ENCODE measurements at regions not wholly inside any gene's neighbourhood (a gene's known extent, or its start where the extent isn't known, plus 50 kb on each side); places are given as distances from the start of the nearest gene placed in this dataset.
A peak's percentile ranks its signal among the peaks of the same experiment; 100 is the strongest.

DNA sequence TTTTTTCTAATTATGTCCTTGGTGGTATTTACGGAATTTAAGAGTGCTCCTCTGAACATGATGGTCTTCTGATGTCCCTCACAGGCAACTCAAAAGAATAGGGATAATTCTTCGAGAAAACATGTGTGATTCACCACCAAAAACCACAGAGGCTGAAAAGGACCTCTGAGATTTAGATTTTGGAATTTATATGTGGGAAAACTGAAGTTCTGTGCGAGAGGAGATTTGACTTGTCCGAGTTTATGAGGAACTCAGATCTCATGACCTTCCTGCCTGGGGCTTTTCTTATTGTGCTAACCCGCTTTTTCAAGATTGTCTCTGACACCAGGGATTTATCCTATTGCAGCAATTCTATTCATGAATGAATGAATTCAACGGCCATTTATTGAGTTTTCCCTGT is 142.4 kb downstream of the FAM43A start:
- no peak for DNase-seq
- peaks cover 10% of the 10 kb centered on the region for H3K4me1 ChIP-seq (ENCODE audit: low read length)
- H3K27me3 ChIP-seq (ENCODE audit: low read length), result no peaks in the 10 kb centered on the region
- no peak overlapping the region for H3K27ac ChIP-seq (ENCODE audit: low read length)
- no peaks in the 10 kb centered on the region for H3K79me2 ChIP-seq (ENCODE audit: low read length)
- no peak overlapping the region for H3K9ac ChIP-seq (ENCODE audit: low read length)
- no peak overlapping the region for H3K4me3 ChIP-seq (ENCODE audit: low read length)
- no peak overlapping the region for H3K4me2 ChIP-seq (ENCODE audit: low read depth, low read length, poor library complexity, severe bottlenecking)
- H3K36me3 ChIP-seq (ENCODE audit: insufficient read depth, low read length), result no peaks in the 10 kb centered on the region
- H4K20me1 ChIP-seq (ENCODE audit: insufficient read depth, low read depth, low read length), result no peaks in the 10 kb centered on the region
- no peaks in the 10 kb centered on the region for H3K9me2 ChIP-seq (replicated peaks; ENCODE audit: insufficient read depth, low read length)
- no peak overlapping the region for H2AFZ ChIP-seq (ENCODE audit: low read length)
- H3K9me3 ChIP-seq (ENCODE audit: low read length), result no peaks in the 10 kb centered on the region

GRCh38 chr3:194828926-194829325 is 143.2 kb downstream of the FAM43A start:
- no peaks in the 10 kb centered on the region for H4K20me1 ChIP-seq (ENCODE audit: insufficient read depth, low read depth, low read length)
- no peaks in the 10 kb centered on the region for H3K27me3 ChIP-seq (ENCODE audit: low read length)
- no peaks in the 10 kb centered on the region for H3K9me2 ChIP-seq (replicated peaks; ENCODE audit: insufficient read depth, low read length)
- H3K4me3 ChIP-seq (ENCODE audit: low read length), result no peak overlapping the region
- no peak overlapping the region for H3K27ac ChIP-seq (ENCODE audit: low read length)
- peaks cover 10% of the 10 kb centered on the region for H3K4me1 ChIP-seq (ENCODE audit: low read length)
- H3K36me3 ChIP-seq (ENCODE audit: insufficient read depth, low read length), result no peaks in the 10 kb centered on the region
- no peak overlapping the region for H2AFZ ChIP-seq (ENCODE audit: low read length)
- H3K79me2 ChIP-seq (ENCODE audit: low read length), result no peaks in the 10 kb centered on the region
- H3K9me3 ChIP-seq (ENCODE audit: low read length), result no peaks in the 10 kb centered on the region
- H3K9ac ChIP-seq (ENCODE audit: low read length), result no peak overlapping the region
- DNase-seq, result no peak
- no peak overlapping the region for H3K4me2 ChIP-seq (ENCODE audit: low read depth, low read length, poor library complexity, severe bottlenecking)

- peaks cover 10% of the 10 kb centered on the region for H3K4me1 ChIP-seq (ENCODE audit: low read length)
- H3K36me3 ChIP-seq (ENCODE audit: insufficient read depth, low read length), result no peaks in the 10 kb centered on the region
- no peak overlapping the region for H3K9ac ChIP-seq (ENCODE audit: low read length)
- no peak overlapping the region for H3K27ac ChIP-seq (ENCODE audit: low read length)
- no peak overlapping the region for H3K4me2 ChIP-seq (ENCODE audit: low read depth, low read length, poor library complexity, severe bottlenecking)
- no peak overlapping the region for H3K4me3 ChIP-seq (ENCODE audit: low read length)
- no peaks in the 10 kb centered on the region for H3K9me3 ChIP-seq (ENCODE audit: low read length)
- no peak for DNase-seq
- H2AFZ ChIP-seq (ENCODE audit: low read length), result no peak overlapping the region
- no peaks in the 10 kb centered on the region for H4K20me1 ChIP-seq (ENCODE audit: insufficient read depth, low read depth, low read length)
- no peaks in the 10 kb centered on the region for H3K27me3 ChIP-seq (ENCODE audit: low read length)
- H3K79me2 ChIP-seq (ENCODE audit: low read length), result no peaks in the 10 kb centered on the region
- H3K9me2 ChIP-seq (replicated peaks; ENCODE audit: insufficient read depth, low read length), result no peaks in the 10 kb centered on the region
These were observed 144.7 kb downstream of the FAM43A start for GRCh38 chr3:194830401-194830800.

GRCh38 chr3:194830978-194831377 is 145.3 kb downstream of the FAM43A start:
- Histone ChIP-seq H3K27ac (ENCODE audit: low read length) (no peak overlapping the region), H3K9ac (ENCODE audit: low read length) (no peak overlapping the region), H3K27me3 (ENCODE audit: low read length) (no peaks in the 10 kb centered on the region), H4K20me1 (ENCODE audit: insufficient read depth, low read depth, low read length) (no peaks in the 10 kb centered on the region), H3K4me3 (ENCODE audit: low read length) (no peak overlapping the region), H3K9me2 (replicated peaks; ENCODE audit: insufficient read depth, low read length) (no peaks in the 10 kb centered on the region), H3K4me1 (ENCODE audit: low read length) (peaks cover 7% of the 10 kb centered on the region), H2AFZ (ENCODE audit: low read length) (no peak overlapping the region), H3K9me3 (ENCODE audit: low read length) (no peaks in the 10 kb centered on the region), H3K36me3 (ENCODE audit: insufficient read depth, low read length) (no peaks in the 10 kb centered on the region), H3K79me2 (ENCODE audit: low read length) (no peaks in the 10 kb centered on the region), H3K4me2 (ENCODE audit: low read depth, low read length, poor library complexity, severe bottlenecking) (no peak overlapping the region)
- DNase-seq, result no peak

- Histone ChIP-seq H3K9me2 (replicated peaks; ENCODE audit: insufficient read depth, low read length) (no peaks in the 10 kb centered on the region), H3K79me2 (ENCODE audit: low read length) (no peaks in the 10 kb centered on the region), H3K27me3 (ENCODE audit: low read length) (no peaks in the 10 kb centered on the region), H3K9me3 (ENCODE audit: low read length) (no peaks in the 10 kb centered on the region), H3K9ac (ENCODE audit: low read length) (no peak overlapping the region), H3K4me3 (ENCODE audit: low read length) (no peak overlapping the region), H2AFZ (ENCODE audit: low read length) (no peak overlapping the region), H3K27ac (ENCODE audit: low read length) (no peak overlapping the region), H4K20me1 (ENCODE audit: insufficient read depth, low read depth, low read length) (no peaks in the 10 kb centered on the region), H3K4me1 (ENCODE audit: low read length) (no peaks in the 10 kb centered on the region; the same call in 1 of the 2 replicates), H3K4me2 (ENCODE audit: low read depth, low read length, poor library complexity, severe bottlenecking) (no peak overlapping the region), H3K36me3 (ENCODE audit: insufficient read depth, low read length) (no peaks in the 10 kb centered on the region)
- no peak for DNase-seq
These were observed 146.8 kb downstream of the FAM43A start for GRCh38 chr3:194832346-194833104.

DNA sequence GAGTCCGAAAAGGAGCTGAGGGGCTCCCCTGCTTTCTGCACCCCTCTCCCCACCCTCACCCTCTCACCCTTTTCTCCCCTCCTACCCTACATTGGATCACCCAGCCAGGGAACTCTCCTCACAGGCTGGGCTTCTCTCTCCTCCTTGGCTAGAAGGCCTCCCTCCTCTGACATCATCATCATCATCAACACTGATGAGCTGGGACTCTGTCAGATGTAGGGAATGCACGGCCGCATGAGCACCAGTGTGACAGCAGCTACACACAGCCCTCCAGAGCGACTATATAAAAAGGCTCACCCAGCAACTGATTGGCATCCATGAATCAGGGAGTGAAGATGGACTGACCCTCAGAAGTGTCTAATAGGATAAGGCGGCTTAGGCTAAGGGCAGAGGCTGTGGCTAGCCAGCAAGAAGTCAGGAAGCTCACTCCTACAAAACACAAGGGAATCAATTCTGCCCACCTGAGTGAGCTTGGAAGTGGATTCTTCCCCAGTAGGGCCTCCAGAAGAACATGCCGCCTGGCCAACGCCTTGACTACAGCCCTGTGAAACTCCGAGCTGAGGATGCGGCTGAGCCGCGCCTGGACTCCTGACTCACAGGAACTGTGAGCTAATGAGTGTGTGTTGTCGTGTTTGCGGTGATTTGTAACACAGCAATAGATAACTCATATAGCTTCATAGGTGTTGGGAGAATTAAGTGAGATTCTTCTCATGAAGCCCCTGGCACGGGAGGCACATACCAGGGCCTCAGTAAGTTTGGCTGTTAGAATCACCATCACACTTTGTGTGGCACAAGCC is 147.6 kb downstream of the FAM43A start:
- no peak overlapping the region for H3K4me3 ChIP-seq (ENCODE audit: low read length)
- H3K79me2 ChIP-seq (ENCODE audit: low read length), result no peaks in the 10 kb centered on the region
- H4K20me1 ChIP-seq (ENCODE audit: insufficient read depth, low read depth, low read length), result no peaks in the 10 kb centered on the region
- no peaks in the 10 kb centered on the region for H3K9me3 ChIP-seq (ENCODE audit: low read length)
- no peak for DNase-seq
- no peak overlapping the region for H2AFZ ChIP-seq (ENCODE audit: low read length)
- no peaks in the 10 kb centered on the region; the same call in 1 of the 2 replicates for H3K4me1 ChIP-seq (ENCODE audit: low read length)
- H3K9ac ChIP-seq (ENCODE audit: low read length), result no peak overlapping the region
- no peaks in the 10 kb centered on the region for H3K36me3 ChIP-seq (ENCODE audit: insufficient read depth, low read length)
- H3K27ac ChIP-seq (ENCODE audit: low read length), result no peak overlapping the region
- H3K9me2 ChIP-seq (replicated peaks; ENCODE audit: insufficient read depth, low read length), result no peaks in the 10 kb centered on the region
- no peak overlapping the region for H3K4me2 ChIP-seq (ENCODE audit: low read depth, low read length, poor library complexity, severe bottlenecking)
- H3K27me3 ChIP-seq (ENCODE audit: low read length), result no peaks in the 10 kb centered on the region

DNA sequence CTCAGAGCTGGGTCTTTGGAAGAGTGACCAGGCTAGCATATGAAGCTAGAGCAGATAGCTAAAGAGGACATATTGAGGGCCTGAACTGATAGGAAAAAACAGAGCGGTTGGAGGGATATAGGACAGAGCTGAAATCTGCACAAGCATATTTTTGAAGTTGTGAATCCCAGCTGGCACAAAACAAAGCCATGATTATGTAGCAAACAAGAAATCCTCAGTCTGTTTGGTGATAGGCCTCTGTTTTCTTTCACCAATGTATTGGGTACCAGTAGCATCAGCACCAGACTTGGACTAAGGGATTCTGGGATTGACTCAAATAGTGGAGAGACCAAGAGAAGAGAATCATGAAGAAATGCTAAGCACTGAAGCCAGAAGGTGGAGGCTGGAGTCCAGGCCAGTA is 151.0 kb downstream of the FAM43A start:
- Histone ChIP-seq H3K4me1 (ENCODE audit: low read length) (no peaks in the 10 kb centered on the region; the same call in 1 of the 2 replicates), H3K27ac (ENCODE audit: low read length) (no peak overlapping the region), H3K27me3 (ENCODE audit: low read length) (no peaks in the 10 kb centered on the region), H3K36me3 (ENCODE audit: insufficient read depth, low read length) (no peaks in the 10 kb centered on the region), H3K9me3 (ENCODE audit: low read length) (no peaks in the 10 kb centered on the region), H3K79me2 (ENCODE audit: low read length) (no peaks in the 10 kb centered on the region), H3K4me3 (ENCODE audit: low read length) (no peak overlapping the region), H3K9ac (ENCODE audit: low read length) (no peak overlapping the region), H4K20me1 (ENCODE audit: insufficient read depth, low read depth, low read length) (no peaks in the 10 kb centered on the region), H3K9me2 (replicated peaks; ENCODE audit: insufficient read depth, low read length) (no peaks in the 10 kb centered on the region), H2AFZ (ENCODE audit: low read length) (no peak overlapping the region), H3K4me2 (ENCODE audit: low read depth, low read length, poor library complexity, severe bottlenecking) (no peak overlapping the region)
- no peak for DNase-seq

- no peaks in the 10 kb centered on the region for H3K79me2 ChIP-seq (ENCODE audit: low read length)
- no peak overlapping the region for H3K9ac ChIP-seq (ENCODE audit: low read length)
- no peaks in the 10 kb centered on the region for H3K9me3 ChIP-seq (ENCODE audit: low read length)
- no peak overlapping the region for H3K27ac ChIP-seq (ENCODE audit: low read length)
- DNase-seq, result no peak
- no peaks in the 10 kb centered on the region; the same call in 1 of the 2 replicates for H3K4me1 ChIP-seq (ENCODE audit: low read length)
- H3K4me2 ChIP-seq (ENCODE audit: low read depth, low read length, poor library complexity, severe bottlenecking), result no peak overlapping the region
- no peaks in the 10 kb centered on the region for H3K36me3 ChIP-seq (ENCODE audit: insufficient read depth, low read length)
- peak overlapping the region; percentile 17; the same call in 1 of the 2 replicates for H2AFZ ChIP-seq (ENCODE audit: low read length)
- H3K27me3 ChIP-seq (ENCODE audit: low read length), result no peaks in the 10 kb centered on the region
- no peaks in the 10 kb centered on the region for H3K9me2 ChIP-seq (replicated peaks; ENCODE audit: insufficient read depth, low read length)
- H3K4me3 ChIP-seq (ENCODE audit: low read length), result no peak overlapping the region
- H4K20me1 ChIP-seq (ENCODE audit: insufficient read depth, low read depth, low read length), result no peaks in the 10 kb centered on the region
These were observed 151.9 kb downstream of the FAM43A start for GRCh38 chr3:194837457-194838127.
